ENCODE measurements at regions not wholly inside any gene's neighbourhood (a gene's known extent, or its start where the extent isn't known, plus 50 kb on each side); places are given as distances from the start of the nearest gene placed in this dataset.

DNA sequence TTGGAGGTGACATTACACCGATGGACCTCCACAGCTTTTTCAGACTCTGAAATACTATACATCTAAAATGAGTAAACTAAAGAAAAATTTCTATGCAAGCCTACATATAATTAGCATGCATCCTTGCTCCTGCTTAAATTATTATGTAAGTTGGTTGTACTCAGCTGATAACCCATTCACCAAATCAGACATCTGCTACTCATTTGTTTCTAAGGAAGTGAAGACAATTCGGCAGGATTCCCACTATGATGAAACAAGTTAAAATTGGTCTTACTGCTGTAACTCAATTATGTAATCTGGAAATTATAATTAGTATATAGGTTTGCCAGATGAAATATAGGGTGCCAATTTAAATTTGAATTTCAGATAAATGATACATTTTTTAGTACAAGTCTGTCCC, 59.5 kb upstream of the FGF13 start:
- Mint-ChIP-seq H3K27me3 (no peaks in the 10 kb centered on the region), H3K27ac (no peak overlapping the region), H3K9me3 (no peaks in the 10 kb centered on the region), H3K4me1 (no peaks in the 10 kb centered on the region), H3K4me3 (no peak overlapping the region), H3K36me3 (no peaks in the 10 kb centered on the region)
- CTCF ChIA-PET = no interaction called here
- DNase-seq = no peak

DNA sequence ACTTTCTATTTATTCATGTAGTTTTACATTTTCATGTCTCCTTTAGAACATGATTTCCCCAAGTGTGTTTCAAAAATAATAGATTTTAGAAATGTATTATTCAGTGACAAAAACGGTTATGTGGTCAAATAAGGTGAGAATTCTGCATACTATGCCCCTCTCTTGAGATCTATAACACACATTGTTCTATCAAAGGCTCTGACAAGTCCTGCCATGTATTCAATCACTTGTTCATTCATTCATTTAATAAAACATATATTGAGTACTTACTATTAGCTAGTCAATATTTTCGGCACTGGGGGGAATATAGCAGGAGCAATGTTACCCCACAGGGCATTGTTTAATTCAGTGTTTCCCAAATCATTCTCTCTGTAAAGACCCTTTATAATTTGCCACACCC, 58.4 kb upstream of the FGF13 start:
- Mint-ChIP-seq H3K27me3 (no peaks in the 10 kb centered on the region), H3K36me3 (no peaks in the 10 kb centered on the region), H3K9me3 (no peaks in the 10 kb centered on the region), H3K4me3 (no peak overlapping the region), H3K4me1 (no peaks in the 10 kb centered on the region), H3K27ac (no peak overlapping the region)
- CTCF ChIA-PET = no interaction called here
- no peak for DNase-seq

DNA sequence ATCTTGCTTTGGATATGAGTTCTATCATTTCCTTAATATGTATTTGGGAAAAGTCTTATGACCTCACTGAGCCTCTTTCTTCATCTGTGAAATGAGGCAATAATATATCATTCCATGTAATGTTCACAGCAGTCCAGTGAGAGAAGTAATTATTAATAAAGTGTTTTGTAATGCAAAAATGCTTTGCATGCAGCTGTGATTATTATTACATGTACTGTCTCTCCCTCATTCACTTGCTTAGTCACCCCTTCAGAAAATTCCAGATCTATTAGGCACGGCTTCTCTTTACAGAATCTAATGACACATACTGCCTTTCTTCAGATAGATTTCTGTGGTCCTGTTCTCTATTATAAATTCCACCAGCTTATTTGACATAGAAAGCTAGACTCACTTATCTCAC, 53.5 kb upstream of the FGF13 start:
- Mint-ChIP-seq H3K27ac (no peak overlapping the region), H3K27me3 (no peaks in the 10 kb centered on the region), H3K9me3 (no peaks in the 10 kb centered on the region), H3K4me1 (no peaks in the 10 kb centered on the region), H3K4me3 (no peak overlapping the region), H3K36me3 (no peaks in the 10 kb centered on the region)
- CTCF ChIA-PET = no interaction called here
- DNase-seq = no peak

DNA sequence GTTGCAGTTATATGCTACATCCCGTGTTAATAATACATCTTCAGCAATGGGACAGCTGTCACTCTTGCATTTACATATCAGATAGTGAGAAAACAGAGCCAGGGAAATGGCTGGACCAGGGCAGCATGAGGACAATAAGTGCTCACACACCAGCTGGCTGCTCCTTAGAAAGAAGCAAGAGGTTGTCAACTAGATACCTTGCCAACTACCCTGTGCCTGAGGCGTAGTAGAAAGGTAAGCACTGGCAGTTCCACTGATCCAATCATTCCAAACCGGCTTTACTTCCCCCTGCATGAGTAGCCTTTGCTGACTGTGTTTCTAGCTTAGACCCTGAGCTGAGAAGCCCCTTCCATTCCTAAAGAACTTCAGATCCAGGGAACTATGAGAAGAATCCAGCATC, 52.2 kb upstream of the FGF13 start:
- Mint-ChIP-seq H3K36me3 (no peaks in the 10 kb centered on the region), H3K27ac (no peak overlapping the region), H3K9me3 (no peaks in the 10 kb centered on the region), H3K4me1 (no peaks in the 10 kb centered on the region), H3K4me3 (no peak overlapping the region), H3K27me3 (no peaks in the 10 kb centered on the region)
- no peak for DNase-seq
- CTCF ChIA-PET = no interaction called here

DNA sequence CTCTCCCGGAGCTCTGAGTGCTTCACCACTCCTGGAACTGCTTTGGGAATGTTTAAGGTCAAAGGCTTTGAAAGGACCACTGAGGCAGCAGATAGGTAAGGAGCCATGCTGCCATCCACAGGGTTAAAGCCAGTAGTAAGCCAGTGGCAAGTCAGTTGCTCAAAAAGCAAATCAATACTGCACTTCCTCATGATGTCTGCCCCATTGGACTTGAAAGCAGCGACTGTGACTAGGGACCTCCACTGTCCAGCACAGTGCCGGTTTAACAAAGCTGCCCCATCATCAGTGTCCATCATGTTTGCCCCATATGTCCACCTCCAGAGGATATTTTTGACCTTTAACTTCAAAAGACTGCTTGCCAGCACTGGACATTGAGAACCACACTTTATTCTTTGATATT, 49.9 kb upstream of the FGF13 start:
- Mint-ChIP-seq H3K4me3 (no peak overlapping the region), H3K36me3 (no peaks in the 10 kb centered on the region), H3K4me1 (no peaks in the 10 kb centered on the region), H3K27ac (no peak overlapping the region), H3K27me3 (peaks cover 3% of the 10 kb centered on the region), H3K9me3 (no peaks in the 10 kb centered on the region)
- CTCF ChIA-PET = no interaction called here
- DNase-seq = no peak
